C4-2B (cell line): ENCODE measurements at regions not wholly inside any gene's neighbourhood (a gene's known extent, or its start where the extent isn't known, plus 50 kb on each side); places are given as distances from the start of the nearest gene placed in this dataset.
"Not testable (repeated sequence)": the region's sequence is repeated elsewhere in the genome, so short reads cannot be mapped to it uniquely, and the experiment has no call there.

Experiments used
- ZFX ChIP-seq: fragments of 450-650 bp; IDR thresholded peaks from 2 replicates; pipeline ENCODE4 v1.6.1; 2017
- TF ChIP-seq, protein P1 (sequence below): fragments of 450-650 bp; conservative IDR thresholded peaks from 2 replicates; pipeline ENCODE4 v1.5.1; 2017; ENCODE audit warnings: mild to moderate bottlenecking

DNA sequence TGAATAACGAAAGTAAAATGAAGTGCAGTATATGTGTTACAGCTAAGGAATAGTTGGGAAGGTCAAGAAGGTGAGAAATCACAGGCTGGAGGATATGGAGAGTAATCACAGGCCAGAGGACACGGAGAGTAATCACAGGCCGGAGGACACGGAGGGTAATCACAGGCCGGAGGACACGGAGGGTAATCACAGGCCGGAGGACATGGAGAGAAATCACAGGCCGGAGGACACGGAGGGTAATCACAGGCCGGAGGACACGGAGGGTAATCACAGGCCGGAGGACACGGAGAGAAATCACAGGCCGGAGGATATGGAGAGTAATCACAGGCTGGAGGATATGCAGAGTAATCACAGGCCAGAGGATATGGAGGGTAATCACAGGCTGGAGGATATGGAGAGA is 121.8 kb downstream of the BRMS1L start:
- TF ChIP-seq, protein P1, sequence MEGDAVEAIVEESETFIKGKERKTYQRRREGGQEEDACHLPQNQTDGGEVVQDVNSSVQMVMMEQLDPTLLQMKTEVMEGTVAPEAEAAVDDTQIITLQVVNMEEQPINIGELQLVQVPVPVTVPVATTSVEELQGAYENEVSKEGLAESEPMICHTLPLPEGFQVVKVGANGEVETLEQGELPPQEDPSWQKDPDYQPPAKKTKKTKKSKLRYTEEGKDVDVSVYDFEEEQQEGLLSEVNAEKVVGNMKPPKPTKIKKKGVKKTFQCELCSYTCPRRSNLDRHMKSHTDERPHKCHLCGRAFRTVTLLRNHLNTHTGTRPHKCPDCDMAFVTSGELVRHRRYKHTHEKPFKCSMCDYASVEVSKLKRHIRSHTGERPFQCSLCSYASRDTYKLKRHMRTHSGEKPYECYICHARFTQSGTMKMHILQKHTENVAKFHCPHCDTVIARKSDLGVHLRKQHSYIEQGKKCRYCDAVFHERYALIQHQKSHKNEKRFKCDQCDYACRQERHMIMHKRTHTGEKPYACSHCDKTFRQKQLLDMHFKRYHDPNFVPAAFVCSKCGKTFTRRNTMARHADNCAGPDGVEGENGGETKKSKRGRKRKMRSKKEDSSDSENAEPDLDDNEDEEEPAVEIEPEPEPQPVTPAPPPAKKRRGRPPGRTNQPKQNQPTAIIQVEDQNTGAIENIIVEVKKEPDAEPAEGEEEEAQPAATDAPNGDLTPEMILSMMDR, result not testable (repeated sequence)
- not testable (repeated sequence) for TF ChIP-seq ZFX
